Gastroesophageal sphincter (tissue), 4 donors: ENCODE measurements at regions not wholly inside any gene's neighbourhood (a gene's known extent, or its start where the extent isn't known, plus 50 kb on each side); places are given as distances from the start of the nearest gene placed in this dataset.
A peak's percentile ranks its signal among the peaks of the same experiment; 100 is the strongest.

Source experiments
- ATAC-seq: fragments of 150-250 bp; one replicate; pipeline ENCODE4 v1.9.1; 2016; ENCODE audit warnings: mild to moderate bottlenecking, moderate library complexity
- H3K27ac ChIP-seq, 4 donors: fragments of 200-600 bp; sonication (generic) in 3 of 4; 1 replicate in 3 of 4; 2 replicates in 1 of 4; pipeline ENCODE4 v1.5.1; 2016 to 2019
- H3K27me3 ChIP-seq: fragments of 200-600 bp; sonication (generic); one replicate; pipeline ENCODE4 v1.5.1; 2019
- H3K36me3 ChIP-seq, 2 donors: fragments of 200-600 bp; sonication (generic); one replicate each; pipeline ENCODE4 v1.5.1; 2019; ENCODE audit warnings: control low read depth in 1 of 2
- H3K4me1 ChIP-seq, 3 donors: fragments of 200-600 bp; sonication (generic); 1 replicate in 2 of 3; 2 replicates in 1 of 3; pipeline ENCODE4 v1.5.1; 2016 to 2019; ENCODE audit warnings: control low read depth in 2 of 3
- H3K4me3 ChIP-seq, 2 donors: fragments of 200-600 bp; sonication (generic); one replicate each; pipeline ENCODE4 v1.5.1; 2019; ENCODE audit warnings: mild to moderate bottlenecking in 1 of 2, moderate library complexity in 1 of 2
- H3K9me3 ChIP-seq, 3 donors: fragments of 200-600 bp; sonication (generic); one replicate each; pipeline ENCODE4 v1.5.1; 2017 to 2019; ENCODE audit warnings: control low read depth in 2 of 3
- EP300 ChIP-seq: sonication (generic); formaldehyde crosslinking; IDR thresholded peaks from one replicate; pipeline ENCODE4 v1.6.1; 2017; ENCODE audit warnings: antibody characterized with exemption, mild to moderate bottlenecking
- POLR2A ChIP-seq, 2 donors: fragments of 450-650 bp; IDR thresholded peaks; one replicate each; pipeline ENCODE4 v1.6.1; 2017; ENCODE audit warnings: antibody characterized with exemption in 2 of 2, mild to moderate bottlenecking in 2 of 2, moderate library complexity in 1 of 2
- POLR2AphosphoS5 ChIP-seq: sonication (generic); formaldehyde crosslinking; IDR thresholded peaks from one replicate; pipeline ENCODE4 v1.6.1; 2017; ENCODE audit warnings: antibody characterized with exemption
- WGBS, 2 donors: methylation state at CpG; one replicate each; pipeline ENCODE4 v1.1.5; 2018; ENCODE audit warnings: low coverage in 1 of 2; 5-methylcytosine and 5-hydroxymethylcytosine counted together
- TF ChIP-seq, protein P1 (sequence below), 4 experiments: fragments of 200-600 bp in 2 of 4; fragments of 450-650 bp in 2 of 4; sonication (generic) in 1 of 4; IDR thresholded peaks; one replicate each; pipeline ENCODE4 v1.5.1; 2017 to 2019; ENCODE audit warnings: antibody characterized with exemption in 4 of 4, mild to moderate bottlenecking in 2 of 4, moderate library complexity in 2 of 4

DNA sequence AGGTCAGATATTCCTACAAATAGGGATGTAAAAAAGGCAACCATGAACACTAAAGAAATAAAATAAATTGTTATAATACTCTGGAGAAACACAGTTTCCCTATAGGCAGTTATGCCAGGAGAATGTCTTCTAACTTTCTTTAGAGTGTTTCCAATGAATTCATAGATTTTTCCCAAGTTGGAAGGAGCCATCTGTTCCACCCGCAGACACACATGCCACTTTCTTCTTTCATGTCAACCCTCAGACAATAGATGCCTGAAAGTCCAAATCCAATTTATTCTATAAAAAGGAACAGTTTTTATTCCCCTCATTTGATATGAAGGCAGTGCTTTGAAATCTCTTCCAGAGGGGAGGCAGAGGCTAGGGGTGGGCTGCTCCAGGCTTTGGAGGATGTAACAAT lies 418.1 kb downstream of the ACTL7B start:
- Histone ChIP-seq H3K4me3 (no peak overlapping the region), H3K36me3 (no peaks in the 10 kb centered on the region), H3K27ac (no peak overlapping the region), H3K27me3 (no peaks in the 10 kb centered on the region), H3K9me3 (no peaks in the 10 kb centered on the region), H3K4me1 (peaks cover 0 to 17% (median 0%) of the 10 kb centered on the region in 3 donors)
- ATAC-seq = no peak
- 83 to 100% methylated on average over 1 of the region's 1 CpG for WGBS, 2 donors
- TF ChIP-seq, protein P1, sequence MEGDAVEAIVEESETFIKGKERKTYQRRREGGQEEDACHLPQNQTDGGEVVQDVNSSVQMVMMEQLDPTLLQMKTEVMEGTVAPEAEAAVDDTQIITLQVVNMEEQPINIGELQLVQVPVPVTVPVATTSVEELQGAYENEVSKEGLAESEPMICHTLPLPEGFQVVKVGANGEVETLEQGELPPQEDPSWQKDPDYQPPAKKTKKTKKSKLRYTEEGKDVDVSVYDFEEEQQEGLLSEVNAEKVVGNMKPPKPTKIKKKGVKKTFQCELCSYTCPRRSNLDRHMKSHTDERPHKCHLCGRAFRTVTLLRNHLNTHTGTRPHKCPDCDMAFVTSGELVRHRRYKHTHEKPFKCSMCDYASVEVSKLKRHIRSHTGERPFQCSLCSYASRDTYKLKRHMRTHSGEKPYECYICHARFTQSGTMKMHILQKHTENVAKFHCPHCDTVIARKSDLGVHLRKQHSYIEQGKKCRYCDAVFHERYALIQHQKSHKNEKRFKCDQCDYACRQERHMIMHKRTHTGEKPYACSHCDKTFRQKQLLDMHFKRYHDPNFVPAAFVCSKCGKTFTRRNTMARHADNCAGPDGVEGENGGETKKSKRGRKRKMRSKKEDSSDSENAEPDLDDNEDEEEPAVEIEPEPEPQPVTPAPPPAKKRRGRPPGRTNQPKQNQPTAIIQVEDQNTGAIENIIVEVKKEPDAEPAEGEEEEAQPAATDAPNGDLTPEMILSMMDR (IDR thresholded peaks at IDR 0.05) = no peak
- TF ChIP-seq EP300 (no peak), POLR2AphosphoS5 (no peak), POLR2A (IDR thresholded peaks at IDR 0.05) (no peak)

DNA sequence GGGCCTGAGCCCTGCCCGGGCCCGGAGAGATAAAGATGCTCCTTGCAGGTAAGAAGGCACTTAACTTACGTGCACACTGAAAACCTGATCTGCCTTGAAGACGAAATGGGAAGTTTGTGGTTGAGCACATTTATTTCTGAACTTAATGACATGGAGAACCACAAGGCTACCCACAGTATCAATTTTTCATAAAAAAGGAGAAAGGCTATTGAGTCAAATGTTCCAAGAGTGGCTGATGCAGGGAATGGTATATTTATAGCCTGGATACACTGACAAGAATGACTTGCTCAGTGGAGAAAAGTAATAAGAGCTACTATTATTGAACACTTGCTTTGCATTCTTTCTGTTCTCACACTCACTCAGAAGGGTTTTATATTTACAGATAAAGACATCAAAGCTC lies 419.3 kb downstream of the ACTL7B start:
- TF ChIP-seq POLR2AphosphoS5 (no peak), EP300 (no peak), POLR2A (IDR thresholded peaks at IDR 0.05) (no peak)
- TF ChIP-seq, protein P1 (IDR thresholded peaks at IDR 0.05) = no peak
- no peaks in the 10 kb centered on the region for H3K9me3 ChIP-seq
- no peaks in the 10 kb centered on the region for H3K36me3 ChIP-seq
- WGBS, 2 donors = 66 to 78% methylated on average over 2 to 4 of the region's 4 CpGs
- no peaks in the 10 kb centered on the region for H3K27me3 ChIP-seq
- H3K27ac ChIP-seq = no peak overlapping the region
- peaks cover 0 to 10% (median 0%) of the 10 kb centered on the region in 3 donors for H3K4me1 ChIP-seq
- ATAC-seq = no peak
- H3K4me3 ChIP-seq = no peak overlapping the region

DNA sequence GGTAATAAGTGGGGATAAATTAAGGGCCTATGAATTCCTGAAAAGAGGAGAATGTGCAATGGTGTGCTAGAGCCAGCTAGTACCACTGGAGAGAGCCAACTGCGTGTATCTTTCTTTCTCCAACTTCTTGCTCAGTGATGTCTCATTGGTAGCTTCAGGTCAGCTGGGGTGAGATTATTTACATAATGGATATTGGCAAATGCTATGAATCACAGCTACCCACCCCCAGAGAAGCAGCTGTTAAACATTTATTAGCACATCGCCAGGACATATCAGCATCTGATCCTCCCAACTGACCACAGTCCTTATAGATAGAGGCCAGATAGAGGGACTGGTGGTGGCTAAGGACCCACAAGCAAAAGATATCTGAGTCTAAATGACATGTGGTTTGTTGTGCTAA lies 421.3 kb downstream of the ACTL7B start:
- Histone ChIP-seq H3K4me3 (no peak overlapping the region), H3K4me1 (no peaks in the 10 kb centered on the region), H3K27ac (no peak overlapping the region), H3K36me3 (no peaks in the 10 kb centered on the region), H3K27me3 (no peaks in the 10 kb centered on the region), H3K9me3 (peaks cover 0 to 15% (median 0%) of the 10 kb centered on the region in 3 donors)
- 90 to 93% methylated on average over 2 of the region's 2 CpGs for whole genome bisulfite sequencing, 2 donors
- ATAC-seq = no peak
- no peak for TF ChIP-seq POLR2AphosphoS5
- no peak for TF ChIP-seq POLR2A (IDR thresholded peaks at IDR 0.05)
- no peak for TF ChIP-seq EP300
- TF ChIP-seq, protein P1 (IDR thresholded peaks at IDR 0.05) = no peak

DNA sequence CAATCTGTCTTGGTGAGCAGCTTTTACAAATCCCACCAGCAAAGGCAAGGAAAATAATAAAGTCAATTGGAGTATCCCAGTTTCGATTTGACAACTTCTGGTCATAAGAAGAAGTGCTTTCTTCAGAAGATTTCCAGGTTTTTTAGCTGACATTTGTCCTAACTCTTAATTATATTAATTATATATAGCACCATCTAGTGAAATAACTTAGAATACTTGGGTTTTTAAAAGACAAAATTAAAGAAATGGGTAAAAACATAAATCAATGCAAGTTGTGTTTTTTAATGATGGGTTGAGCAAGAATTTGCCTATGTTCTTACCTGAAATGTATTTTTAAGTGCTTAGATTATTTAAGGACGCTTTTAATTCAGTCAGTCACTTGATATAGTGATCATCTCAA lies 421.8 kb downstream of the ACTL7B start:
- TF ChIP-seq EP300 = no peak
- TF ChIP-seq, protein P1 (IDR thresholded peaks at IDR 0.05) = peak in 1 of 4 experiments; percentile 10
- H3K4me3 ChIP-seq = no peak overlapping the region
- H3K4me1 ChIP-seq = no peaks in the 10 kb centered on the region
- ATAC-seq = no peak
- H3K27ac ChIP-seq = no peak overlapping the region
- no peaks in the 10 kb centered on the region for H3K27me3 ChIP-seq
- H3K36me3 ChIP-seq = no peaks in the 10 kb centered on the region
- WGBS, 2 donors = 64 to 83% methylated on average over 2 of the region's 2 CpGs
- peaks cover 0 to 15% (median 0%) of the 10 kb centered on the region in 3 donors for H3K9me3 ChIP-seq

DNA sequence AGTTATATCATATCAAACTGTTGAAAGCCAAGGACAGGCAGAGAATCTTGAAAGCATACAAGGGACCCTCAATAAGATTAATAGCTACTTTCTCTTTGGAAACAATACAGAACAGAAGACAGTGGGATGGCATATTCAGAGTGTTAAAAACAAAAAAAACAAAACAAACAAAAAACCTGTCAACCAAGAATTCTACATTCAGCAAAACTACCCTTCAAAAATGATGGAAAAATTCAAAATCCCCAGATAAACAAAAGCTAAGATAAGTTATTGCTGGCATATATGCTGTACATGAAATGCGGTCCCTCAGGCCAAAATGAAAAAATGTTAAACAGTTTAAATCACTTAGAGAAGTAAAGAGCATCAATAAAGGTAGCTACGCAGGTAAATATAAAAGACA lies 425.1 kb downstream of the ACTL7B start:
- H3K4me3 ChIP-seq = no peak overlapping the region
- ATAC-seq = no peak
- TF ChIP-seq POLR2A (IDR thresholded peaks at IDR 0.05) (no peak), EP300 (no peak), POLR2AphosphoS5 (no peak)
- TF ChIP-seq, protein P1 (IDR thresholded peaks at IDR 0.05) = no peak
- 96% methylated on average over 2 of the region's 2 CpGs for WGBS, 2 donors
- H3K4me1 ChIP-seq = no peaks in the 10 kb centered on the region
- H3K9me3 ChIP-seq = peaks cover 0 to 15% (median 0%) of the 10 kb centered on the region in 3 donors
- H3K27ac ChIP-seq = no peak overlapping the region
- no peaks in the 10 kb centered on the region for H3K36me3 ChIP-seq
- H3K27me3 ChIP-seq = no peaks in the 10 kb centered on the region
